HCT116 (cell line): ENCODE measurements at regions not wholly inside any gene's neighbourhood (a gene's known extent, or its start where the extent isn't known, plus 50 kb on each side); places are given as distances from the start of the nearest gene placed in this dataset.

ENCODE experiments used
- ATAC-seq: fragments of 200-7000 bp; cut with Tn5 transposase; 2 replicates; pipeline ENCODE4 v1.9.1; 2020; ENCODE audit warnings: mild to moderate bottlenecking, moderate library complexity
- BruUV-seq: library from RNA; stranded (reverse); fragments of 400-500 nt; replicated peaks from 2 replicates; lab custom pipeline; 2021; lab: Mats Ljungman, UMichigan
- CTCF ChIA-PET: fragments of 300-600 bp; sonication (Branson Sonifier 250); formaldehyde crosslinking; loops from one replicate; lab custom pipeline; 2021; ENCODE audit warnings: antibody characterized with exemption; lab: Charles Lee
- POLR2A ChIA-PET: fragments of 300-600, 350-600 bp; sonication (Branson Sonifier 250); formaldehyde crosslinking; loops from one replicate; lab custom pipeline; 2021; ENCODE audit warnings: antibody characterized with exemption; lab: Charles Lee
- RAD21 ChIA-PET, 2 experiments: fragments of 300-600 bp; sonication (Branson Sonifier 250); formaldehyde crosslinking; loops; one replicate each; lab custom pipeline; 2023; ENCODE audit warnings: low total read pairs in 2 of 2; ENCODE audit not compliant: uncharacterized antibody in 2 of 2, unreplicated experiment in 2 of 2, low non-redundant PET in 1 of 2; lab: Charles Lee
- DNase-seq: peaks from one replicate; pipeline ENCODE4 v3.0.0-alpha.2; 2010; ENCODE audit warnings: low read depth, low spot score
- H2AFZ ChIP-seq: fragments of 200-600 bp; shearing (Covaris generic), sonication (generic); 2 replicates; pipeline ENCODE4 v1.6.1; 2017; ENCODE audit warnings: low read depth, mixed run types, mixed read lengths, antibody characterized with exemption, low read length; ENCODE audit not compliant: poor library complexity, severe bottlenecking
- H3K27ac ChIP-seq: 2 replicates; pipeline ENCODE4 v1.5.1; 2012; ENCODE audit warnings: low read depth, low read length
- H3K27me3 ChIP-seq: fragments of 200-600 bp; sonication (generic); 2 replicates; pipeline ENCODE4 v1.6.1; 2016; ENCODE audit warnings: mixed run types, low read length, mixed read lengths; ENCODE audit not compliant: insufficient read depth
- H3K36me3 ChIP-seq, 2 experiments: fragments of 200-500 bp in 1 of 2; fragments of 200-600 bp in 1 of 2; sonication (Bioruptor generic) in 1 of 2; sonication (generic) in 1 of 2; 2 replicates each; pipeline versions ENCODE4 v1.5.1 to v1.6.1; 2014 to 2016; ENCODE audit warnings: low read length in 2 of 2, inconsistent platforms in 1 of 2, mixed read lengths in 1 of 2, mixed run types in 1 of 2; ENCODE audit not compliant: insufficient read depth in 2 of 2, control insufficient read depth in 1 of 2
- H3K4me1 ChIP-seq, 2 experiments: fragments of 200-600 bp in 1 of 2; sonication (generic) in 1 of 2; 2 replicates each; pipeline versions ENCODE4 v1.5.1 to v1.6.1; 2012 to 2017; ENCODE audit warnings: low read length in 2 of 2, inconsistent platforms in 1 of 2, mild to moderate bottlenecking in 1 of 2, mixed read lengths in 1 of 2, mixed run types in 1 of 2, moderate library complexity in 1 of 2; ENCODE audit not compliant: insufficient read depth in 2 of 2, control insufficient read depth in 1 of 2
- H3K4me2 ChIP-seq: fragments of 200-600 bp; sonication (generic); 2 replicates; pipeline ENCODE4 v1.6.1; 2017; ENCODE audit warnings: mixed run types, low read length, mixed read lengths
- H3K4me3 ChIP-seq, 2 experiments: fragments of 200-600 bp in 1 of 2; sonication (generic) in 1 of 2; replicated peaks in 1 of 2; 2 replicates each; pipeline ENCODE4 v1.5.1; 2011 to 2016; ENCODE audit warnings: low read length in 2 of 2, control low read depth in 1 of 2, low read depth in 1 of 2, mild to moderate bottlenecking in 1 of 2, mixed read lengths in 1 of 2, mixed run types in 1 of 2
- H3K79me2 ChIP-seq: fragments of 200-600 bp; sonication (generic); 2 replicates; pipeline ENCODE4 v1.6.1; 2017; ENCODE audit warnings: mild to moderate bottlenecking, mixed run types, low read length, moderate library complexity, mixed read lengths; ENCODE audit not compliant: insufficient read depth
- H3K9ac ChIP-seq: fragments of 200-600 bp; sonication (generic); 2 replicates; pipeline ENCODE4 v1.6.1; 2016; ENCODE audit warnings: low read length, mixed read lengths
- H3K9me2 ChIP-seq: fragments of 200-600 bp; sonication (generic), shearing (Covaris generic); 2 replicates; pipeline ENCODE4 v1.6.1; 2017; ENCODE audit warnings: mixed run types, mild to moderate bottlenecking, moderate library complexity; ENCODE audit not compliant: insufficient read depth
- H3K9me3 ChIP-seq, 2 experiments: fragments of 200-500 bp in 1 of 2; fragments of 200-600 bp in 1 of 2; sonication (Bioruptor generic) in 1 of 2; sonication (generic) in 1 of 2; 2 replicates each; pipeline ENCODE4 v1.6.1; 2014 to 2017; ENCODE audit warnings: low read length in 2 of 2, mixed read lengths in 2 of 2, inconsistent platforms in 1 of 2, low read depth in 1 of 2, mild to moderate bottlenecking in 1 of 2, mixed run types in 1 of 2, moderate library complexity in 1 of 2; ENCODE audit not compliant: control insufficient read depth in 1 of 2, insufficient read depth in 1 of 2
- H4K20me1 ChIP-seq: fragments of 200-600 bp; sonication (generic), shearing (Covaris generic); 2 replicates; pipeline ENCODE4 v1.6.1; 2017; ENCODE audit warnings: mixed run types, mild to moderate bottlenecking, moderate library complexity; ENCODE audit not compliant: insufficient read depth
- EGR1 ChIP-seq: IDR thresholded peaks from 2 replicates; pipeline ENCODE4 v1.6.1; 2012; ENCODE audit warnings: low read depth
- EZH2 ChIP-seq: fragments of 200-600 bp; sonication (generic); IDR thresholded peaks from 2 replicates; pipeline ENCODE4 v1.6.1; 2017; ENCODE audit warnings: antibody characterized with exemption, mixed run types
- POLR2AphosphoS5 ChIP-seq: IDR thresholded peaks from 2 replicates; pipeline ENCODE4 v1.6.1; 2011; ENCODE audit warnings: mild to moderate bottlenecking, low read depth, low read length, moderate library complexity
- SP1 ChIP-seq: IDR thresholded peaks from 2 replicates; pipeline ENCODE4 v1.6.1; 2012; ENCODE audit warnings: low read depth
- ZFX ChIP-seq: fragments of 450-650 bp; IDR thresholded peaks from 2 replicates; pipeline ENCODE4 v1.6.1; 2017
- intact Hi-C: fragments of 100-400 bp; cut with micrococcal nuclease; formaldehyde crosslinking; loops from 2 replicates; pipeline ENCODE4 v1.10.0; 2022
- TF ChIP-seq, protein P1 (sequence below), 3 experiments: fragments of 200-600 bp in 1 of 3; sonication (generic) in 1 of 3; IDR thresholded peaks in 2 of 3; conservative IDR thresholded peaks in 1 of 3; 2 replicates each; pipeline ENCODE4 v1.5.1; 2012 to 2017; ENCODE audit warnings: low read depth in 2 of 3, low read length in 2 of 3, antibody characterized with exemption in 1 of 3, borderline replicate concordance in 1 of 3, control low read depth in 1 of 3, mild to moderate bottlenecking in 1 of 3, mixed read lengths in 1 of 3, mixed run types in 1 of 3, moderate library complexity in 1 of 3; ENCODE audit not compliant: insufficient read depth in 1 of 3
- TF ChIP-seq, protein P2 (sequence below): IDR thresholded peaks from 2 replicates; pipeline ENCODE4 v1.6.1; 2012
- TF ChIP-seq, protein P3 (sequence below): IDR thresholded peaks from 2 replicates; pipeline ENCODE4 v1.6.1; 2011; ENCODE audit warnings: mild to moderate bottlenecking, low read length, moderate library complexity; ENCODE audit not compliant: insufficient replicate concordance; ENCODE audit errors: extremely low read depth

DNA sequence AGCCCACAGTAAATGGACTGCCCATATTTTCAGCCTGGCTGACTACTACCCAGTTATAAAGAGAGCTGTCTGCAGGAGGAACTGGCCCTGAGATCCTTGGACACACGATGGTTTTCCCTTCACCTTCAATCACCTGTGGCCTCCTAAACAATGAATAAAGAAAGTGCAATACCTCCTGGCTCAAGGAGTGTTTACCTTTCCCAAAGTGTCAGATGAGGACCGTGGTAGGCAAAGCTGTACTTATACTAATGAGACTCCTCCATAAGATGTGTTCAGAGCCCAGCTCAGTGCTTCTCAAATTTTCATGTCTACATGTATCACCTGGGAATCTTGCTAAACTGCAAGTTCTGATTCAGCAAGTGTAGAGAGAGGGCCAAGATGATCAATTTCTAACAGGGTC, 284.5 kb upstream of the VLDLR start:
- POLR2A ChIA-PET: no interaction called here
- no peaks in the 10 kb centered on the region for H3K9me2 ChIP-seq
- no peaks in the 10 kb centered on the region for H3K27me3 ChIP-seq
- intact Hi-C loops: no loop called here
- H3K27ac ChIP-seq: no peak overlapping the region
- no peak overlapping the region for H3K4me2 ChIP-seq
- CTCF ChIA-PET: no interaction called here
- H3K9me3 ChIP-seq: no peaks in the 10 kb centered on the region
- no TSS peak for BruUV-seq
- no peaks in the 10 kb centered on the region for H3K36me3 ChIP-seq
- no peak overlapping the region for H3K9ac ChIP-seq
- TF ChIP-seq EGR1 (no peak), POLR2AphosphoS5 (no peak), EZH2 (no peak), ZFX (no peak), SP1 (no peak)
- TF ChIP-seq, protein P1, sequence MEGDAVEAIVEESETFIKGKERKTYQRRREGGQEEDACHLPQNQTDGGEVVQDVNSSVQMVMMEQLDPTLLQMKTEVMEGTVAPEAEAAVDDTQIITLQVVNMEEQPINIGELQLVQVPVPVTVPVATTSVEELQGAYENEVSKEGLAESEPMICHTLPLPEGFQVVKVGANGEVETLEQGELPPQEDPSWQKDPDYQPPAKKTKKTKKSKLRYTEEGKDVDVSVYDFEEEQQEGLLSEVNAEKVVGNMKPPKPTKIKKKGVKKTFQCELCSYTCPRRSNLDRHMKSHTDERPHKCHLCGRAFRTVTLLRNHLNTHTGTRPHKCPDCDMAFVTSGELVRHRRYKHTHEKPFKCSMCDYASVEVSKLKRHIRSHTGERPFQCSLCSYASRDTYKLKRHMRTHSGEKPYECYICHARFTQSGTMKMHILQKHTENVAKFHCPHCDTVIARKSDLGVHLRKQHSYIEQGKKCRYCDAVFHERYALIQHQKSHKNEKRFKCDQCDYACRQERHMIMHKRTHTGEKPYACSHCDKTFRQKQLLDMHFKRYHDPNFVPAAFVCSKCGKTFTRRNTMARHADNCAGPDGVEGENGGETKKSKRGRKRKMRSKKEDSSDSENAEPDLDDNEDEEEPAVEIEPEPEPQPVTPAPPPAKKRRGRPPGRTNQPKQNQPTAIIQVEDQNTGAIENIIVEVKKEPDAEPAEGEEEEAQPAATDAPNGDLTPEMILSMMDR (IDR thresholded peaks at IDR 0.05 in 2 of 3, conservative IDR thresholded peaks at IDR 0.05 in 1 of 3; ENCODE audit: borderline replicate concordance in 1 of 3, insufficient read depth in 1 of 3, low read depth in 2 of 3, low read length in 2 of 3): no peak
- TF ChIP-seq, protein P2, sequence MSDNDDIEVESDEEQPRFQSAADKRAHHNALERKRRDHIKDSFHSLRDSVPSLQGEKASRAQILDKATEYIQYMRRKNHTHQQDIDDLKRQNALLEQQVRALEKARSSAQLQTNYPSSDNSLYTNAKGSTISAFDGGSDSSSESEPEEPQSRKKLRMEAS: no peak
- TF ChIP-seq, protein P3, sequence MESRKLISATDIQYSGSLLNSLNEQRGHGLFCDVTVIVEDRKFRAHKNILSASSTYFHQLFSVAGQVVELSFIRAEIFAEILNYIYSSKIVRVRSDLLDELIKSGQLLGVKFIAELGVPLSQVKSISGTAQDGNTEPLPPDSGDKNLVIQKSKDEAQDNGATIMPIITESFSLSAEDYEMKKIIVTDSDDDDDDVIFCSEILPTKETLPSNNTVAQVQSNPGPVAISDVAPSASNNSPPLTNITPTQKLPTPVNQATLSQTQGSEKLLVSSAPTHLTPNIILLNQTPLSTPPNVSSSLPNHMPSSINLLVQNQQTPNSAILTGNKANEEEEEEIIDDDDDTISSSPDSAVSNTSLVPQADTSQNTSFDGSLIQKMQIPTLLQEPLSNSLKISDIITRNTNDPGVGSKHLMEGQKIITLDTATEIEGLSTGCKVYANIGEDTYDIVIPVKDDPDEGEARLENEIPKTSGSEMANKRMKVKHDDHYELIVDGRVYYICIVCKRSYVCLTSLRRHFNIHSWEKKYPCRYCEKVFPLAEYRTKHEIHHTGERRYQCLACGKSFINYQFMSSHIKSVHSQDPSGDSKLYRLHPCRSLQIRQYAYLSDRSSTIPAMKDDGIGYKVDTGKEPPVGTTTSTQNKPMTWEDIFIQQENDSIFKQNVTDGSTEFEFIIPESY: no peak
- DNase-seq (no peak), ATAC-seq (no peak)
- H4K20me1 ChIP-seq: no peaks in the 10 kb centered on the region
- RAD21 ChIA-PET: no interaction called here
- H3K79me2 ChIP-seq: no peaks in the 10 kb centered on the region
- H3K4me3 ChIP-seq: no peak overlapping the region
- no peak overlapping the region for H2AFZ ChIP-seq
- no peaks in the 10 kb centered on the region for H3K4me1 ChIP-seq
